DMS79 (cell line): ENCODE measurements at regions not wholly inside any gene's neighbourhood (a gene's known extent, or its start where the extent isn't known, plus 50 kb on each side); places are given as distances from the start of the nearest gene placed in this dataset.

Experiments
- DNase-seq: peaks from one replicate; lab custom pipeline; 2025; lab: John Stamatoyannopoulos, UW

DNA sequence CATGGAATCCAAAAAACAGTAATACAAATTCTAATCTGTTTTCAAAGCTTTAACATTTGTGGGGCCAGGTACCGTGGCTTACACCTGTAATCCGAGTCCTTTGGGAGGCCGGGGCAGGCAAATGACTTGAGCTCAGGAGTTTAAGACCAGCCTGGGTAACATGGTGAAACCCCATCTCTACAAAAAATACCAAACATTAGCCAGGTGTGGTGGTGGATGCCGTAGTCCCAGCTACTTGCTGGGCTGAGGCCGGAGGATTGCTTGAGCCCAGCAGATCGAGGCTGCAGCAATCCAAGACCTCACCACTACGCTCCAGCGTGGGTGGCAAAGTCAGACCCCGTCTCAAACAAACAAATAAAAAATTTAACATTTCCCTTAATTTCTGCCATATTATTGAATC, 74.3 kb upstream of the SALL3 start:
- DNase-seq = no peak

DNA sequence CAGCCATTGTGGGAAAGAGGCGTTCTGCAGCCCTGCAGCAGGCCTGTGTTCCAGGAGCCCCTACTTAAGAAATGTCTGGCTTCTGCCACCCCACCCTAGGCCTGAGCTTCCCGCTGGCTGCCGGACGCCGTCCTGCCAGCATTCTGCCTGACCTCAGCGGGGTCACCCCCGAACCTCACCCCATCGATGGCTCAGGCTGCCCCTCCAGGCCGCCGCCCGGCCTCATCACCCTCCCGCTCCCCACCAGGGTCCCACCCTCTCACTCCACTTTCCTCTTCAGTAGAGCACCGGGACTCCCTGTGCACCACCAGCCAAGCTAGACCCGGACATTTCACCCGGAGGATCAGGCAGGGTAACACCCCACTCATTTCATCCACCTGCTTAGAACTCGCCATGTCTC, 73.6 kb upstream of the SALL3 start:
- DNase-seq = no peak

DNA sequence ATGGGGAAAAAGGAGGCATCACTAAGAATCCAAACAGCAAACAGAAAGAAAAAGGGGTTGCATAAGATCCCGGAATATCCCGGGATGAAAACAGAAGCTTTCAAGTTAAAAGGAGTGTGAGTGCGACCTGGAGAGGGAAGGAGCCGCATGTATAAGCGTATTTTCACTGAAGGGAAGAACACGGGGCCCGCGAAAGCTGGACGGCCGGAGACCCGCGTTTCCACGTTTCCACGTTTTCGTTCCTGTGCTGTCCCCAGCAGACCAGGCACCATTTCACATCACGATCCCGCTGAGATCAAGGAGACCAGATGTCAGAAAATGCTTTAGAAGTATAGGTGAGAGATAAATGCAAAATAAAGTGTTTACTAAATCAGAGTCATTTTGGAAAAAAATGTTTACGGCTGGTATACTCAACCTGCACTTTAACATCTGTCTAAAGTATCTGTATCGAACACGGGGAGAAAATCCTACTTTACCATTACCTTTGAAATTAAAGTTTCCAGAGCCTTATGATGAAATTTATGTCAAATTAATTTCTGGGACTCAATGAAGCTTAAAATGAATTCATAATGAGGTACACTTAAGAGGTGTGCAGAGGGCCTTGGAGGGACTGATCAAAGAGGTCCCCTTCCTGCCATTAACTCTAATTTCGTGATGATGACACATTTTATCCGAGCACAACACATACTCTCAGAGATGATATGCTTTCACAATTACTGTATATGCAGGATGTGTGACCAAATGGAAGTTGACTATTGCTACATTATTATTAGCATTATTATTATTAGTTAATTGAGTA, 71.0 kb upstream of the SALL3 start:
- DNase-seq = no peak

DNA sequence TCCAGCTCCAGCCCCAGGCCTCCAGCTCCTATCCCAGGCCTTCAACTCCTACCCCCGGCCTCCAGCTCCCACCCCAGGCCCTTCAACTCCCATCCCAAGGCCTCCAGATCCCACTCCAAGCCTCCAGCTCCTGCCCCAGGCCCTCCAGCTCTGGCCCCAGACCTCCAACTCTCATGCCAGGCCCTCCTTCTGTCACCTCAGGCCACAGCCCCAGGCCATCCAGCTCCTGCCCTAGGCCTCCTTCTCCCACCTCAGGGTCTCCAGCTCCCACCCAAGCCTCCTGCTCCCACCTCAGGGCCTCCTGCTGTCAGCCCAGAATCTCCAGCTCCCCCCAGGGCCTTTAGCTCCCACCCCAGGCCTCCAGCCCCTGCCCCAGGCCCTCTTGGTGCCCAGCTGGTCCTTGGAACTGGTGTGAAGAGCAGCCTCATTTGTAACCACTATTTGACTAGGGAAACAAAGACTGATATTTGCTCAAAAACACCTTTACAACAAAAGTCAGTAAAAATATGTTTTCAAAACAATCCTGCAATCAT, 67.8 kb upstream of the SALL3 start:
- no peak for DNase-seq

DNA sequence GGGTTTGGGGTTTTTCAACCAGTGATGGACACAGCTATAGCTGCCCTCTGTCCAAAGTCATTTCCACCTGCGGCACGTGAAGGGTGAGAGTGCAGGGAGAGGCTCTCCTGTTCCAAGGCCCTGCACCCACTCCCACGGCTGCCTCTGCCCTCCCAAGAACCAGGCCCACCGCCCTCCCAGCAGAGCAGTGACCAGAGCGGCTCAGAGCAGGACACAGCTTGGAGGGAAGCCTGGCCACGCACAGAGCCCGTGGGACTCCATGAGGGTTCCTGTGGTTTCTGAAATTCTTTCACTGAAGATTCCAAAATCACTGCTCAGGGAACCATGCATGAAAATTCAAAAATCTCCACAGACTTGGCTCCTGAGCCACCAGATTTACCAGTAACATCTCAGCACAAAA, 67.3 kb upstream of the SALL3 start:
- DNase-seq = no peak

DNA sequence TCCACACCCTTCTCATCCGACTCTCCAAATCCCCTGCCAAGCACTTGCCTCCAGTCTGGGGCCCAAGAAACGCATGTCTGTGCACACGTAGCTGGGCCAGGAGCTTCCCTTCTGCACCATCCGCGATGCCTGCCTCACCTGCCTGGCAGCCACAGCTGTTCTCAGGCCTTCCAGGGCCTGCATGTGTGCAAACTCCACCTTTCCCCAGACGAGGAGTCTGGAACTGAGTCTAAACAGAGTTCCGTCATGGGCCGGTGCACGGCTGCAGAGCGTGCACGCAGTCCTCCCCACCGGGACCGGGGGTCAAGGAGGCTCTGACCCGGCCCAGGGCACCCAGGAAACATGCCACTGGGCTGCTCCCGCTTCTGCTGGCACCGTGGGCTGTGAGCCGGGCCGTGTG, 66.8 kb upstream of the SALL3 start:
- DNase-seq = no peak

DNA sequence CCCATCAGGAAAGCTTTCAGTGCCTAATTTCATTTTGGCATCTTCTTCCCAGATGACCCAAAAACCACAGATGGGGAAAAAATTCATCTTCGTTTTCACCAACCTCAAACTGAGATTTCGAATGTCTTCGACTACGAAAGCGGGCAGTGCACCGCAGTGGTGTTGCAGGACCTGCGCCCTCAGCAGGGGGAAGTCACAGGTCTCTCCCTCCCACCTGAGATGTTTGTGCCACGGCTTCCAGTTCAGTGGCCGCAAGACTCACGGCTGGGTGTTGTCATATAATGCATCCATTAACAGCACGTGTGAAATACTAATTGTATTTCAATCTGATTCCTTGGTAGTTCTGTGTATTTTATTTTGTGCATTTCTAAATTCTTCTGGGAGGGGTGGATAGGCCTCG, 66.2 kb upstream of the SALL3 start:
- no peak for DNase-seq

DNA sequence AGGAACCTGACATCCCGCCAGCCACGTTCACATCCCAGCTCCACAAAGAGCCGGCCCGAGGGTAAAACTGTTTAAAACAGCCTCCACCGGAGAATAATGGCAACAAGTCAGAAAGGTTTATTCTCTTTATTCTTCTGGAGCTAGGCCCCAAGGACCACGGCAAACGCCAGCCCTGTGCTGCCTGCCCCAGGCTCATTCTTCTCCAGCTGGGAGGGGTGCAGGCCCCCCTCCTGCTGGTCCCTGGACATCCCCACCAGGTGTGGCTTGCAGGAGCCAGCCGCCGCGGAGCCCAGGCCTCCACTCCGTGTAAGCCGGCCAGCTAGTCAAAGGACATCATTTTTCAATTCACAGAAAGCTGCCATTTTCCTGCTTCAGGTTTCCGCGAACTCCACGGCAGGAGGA, 65.8 kb upstream of the SALL3 start:
- no peak for DNase-seq

DNA sequence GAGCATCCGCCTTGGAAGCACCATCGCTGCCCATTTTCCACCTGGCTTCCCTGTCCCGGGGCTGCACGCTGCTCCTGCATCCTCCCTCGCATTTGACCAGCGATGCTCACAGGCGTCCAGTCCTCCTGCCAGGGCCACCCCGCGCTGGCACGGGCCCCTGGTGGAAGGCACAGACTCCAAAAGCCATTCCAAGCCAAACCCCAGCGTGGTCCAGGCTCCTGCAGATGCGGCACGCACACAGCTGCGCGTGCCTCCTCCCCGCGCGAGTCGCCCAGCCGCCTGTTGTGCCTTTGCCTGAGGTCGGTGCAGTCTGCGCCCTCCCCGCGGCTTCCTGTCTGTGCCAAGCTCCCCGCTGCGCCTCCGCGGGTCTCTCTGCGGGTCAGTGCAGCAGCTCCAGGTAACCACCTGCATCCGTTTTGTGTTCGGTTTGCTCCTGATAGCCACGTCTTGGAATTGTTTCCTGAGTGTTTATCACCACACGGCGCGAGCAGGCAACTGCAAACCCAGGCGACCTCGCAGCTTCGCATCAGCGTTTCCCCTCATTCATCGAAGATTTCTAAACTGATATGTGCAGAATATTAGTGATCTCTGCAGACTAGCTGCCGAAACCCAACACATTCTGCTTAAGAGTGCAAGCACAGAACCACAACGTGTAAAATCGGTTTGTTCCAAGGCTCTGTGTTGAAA, 65.2 kb upstream of the SALL3 start:
- no peak for DNase-seq

DNA sequence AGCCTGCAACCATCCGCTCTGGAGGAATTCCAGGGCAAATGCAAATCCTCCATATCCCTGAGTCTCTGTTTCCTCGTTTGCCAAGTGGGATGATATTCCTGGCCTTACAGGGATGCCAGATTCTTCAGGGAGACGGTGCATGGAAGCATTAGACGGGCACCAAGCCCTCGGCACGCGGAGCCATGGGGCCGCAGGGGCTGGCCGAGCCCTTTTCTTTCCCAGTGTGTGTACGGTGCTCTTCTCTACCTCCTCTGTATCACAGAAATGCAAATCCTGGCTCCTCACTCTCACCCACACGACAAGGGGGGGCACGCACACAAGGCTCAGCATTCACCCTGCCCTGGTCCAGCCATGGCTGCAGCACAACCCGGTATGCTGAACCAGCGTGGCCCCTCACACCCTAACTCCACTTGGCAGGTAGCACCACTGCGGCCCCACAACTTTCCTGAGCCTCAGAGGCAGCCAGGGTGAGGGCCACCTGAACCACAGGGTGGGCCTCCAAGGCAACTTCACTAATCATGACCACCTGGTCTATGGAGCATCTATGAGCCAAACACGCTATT, 64.1 kb upstream of the SALL3 start:
- DNase-seq = no peak

DNA sequence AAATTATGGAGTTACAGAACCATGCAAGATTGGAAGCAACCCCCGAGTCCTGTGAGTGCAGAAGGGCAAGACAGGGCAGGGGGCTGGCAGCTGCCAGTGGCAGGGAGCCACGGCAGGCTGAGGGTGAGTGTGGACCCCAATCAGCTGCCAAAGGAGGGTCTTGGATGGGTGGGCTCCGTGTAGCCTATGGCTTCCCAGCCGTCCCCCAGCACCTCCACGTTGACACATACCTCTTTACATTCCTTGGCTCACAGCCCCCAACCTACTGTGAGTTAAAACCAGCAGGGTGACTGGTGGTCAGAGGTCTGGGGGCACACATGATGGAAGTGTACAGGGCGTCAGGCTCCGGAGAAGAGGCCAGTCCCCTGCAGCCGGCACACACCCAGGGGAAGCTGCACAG, 60.9 kb upstream of the SALL3 start:
- DNase-seq = no peak

DNA sequence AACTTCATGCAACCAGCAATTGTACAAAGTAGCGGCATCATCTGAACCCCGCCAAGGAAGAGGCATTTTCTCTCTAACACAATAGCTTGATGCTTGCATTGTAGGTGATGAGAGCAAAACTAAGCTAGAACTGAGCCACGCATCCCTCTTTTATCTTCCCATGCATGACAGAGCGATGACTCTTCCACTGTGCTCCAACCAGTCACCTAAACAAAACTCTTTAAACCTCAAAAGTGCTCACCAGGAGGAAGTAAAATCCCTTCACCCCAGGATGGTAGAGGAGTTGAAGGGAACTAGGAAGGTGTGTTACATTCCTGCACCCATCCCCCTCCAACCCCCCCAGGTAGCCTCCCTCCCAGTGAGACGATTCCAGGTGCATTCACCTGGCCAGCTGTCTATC, 59.7 kb upstream of the SALL3 start:
- DNase-seq = no peak

DNA sequence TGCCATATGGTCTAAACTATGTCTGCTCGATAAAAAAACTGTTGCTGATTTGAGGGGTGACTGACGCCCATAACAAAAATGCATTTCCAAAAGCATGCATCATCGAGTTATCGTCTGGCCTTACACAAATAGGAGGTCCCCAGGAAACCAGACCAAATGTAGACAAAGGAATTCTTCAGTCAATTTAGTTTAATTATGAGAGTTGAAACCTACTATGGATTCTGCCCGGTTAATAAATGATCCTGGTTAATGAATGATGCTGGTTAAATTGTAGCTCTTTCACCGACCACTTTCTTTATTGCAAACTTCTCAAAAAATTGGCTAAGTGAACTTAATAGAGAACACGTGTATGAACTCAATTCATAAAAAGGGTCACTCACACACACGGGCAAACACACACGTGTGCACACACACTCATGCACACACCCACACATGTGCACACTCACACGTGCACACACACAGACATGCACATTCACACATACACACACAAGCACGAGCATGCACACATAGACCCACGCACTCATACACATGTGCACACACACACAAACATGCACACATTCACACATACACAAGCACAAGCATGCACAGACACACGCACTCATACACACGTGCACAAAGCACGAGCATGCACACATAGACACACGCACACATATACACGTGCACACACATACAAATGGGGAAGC, 59.0 kb upstream of the SALL3 start:
- no peak for DNase-seq

DNA sequence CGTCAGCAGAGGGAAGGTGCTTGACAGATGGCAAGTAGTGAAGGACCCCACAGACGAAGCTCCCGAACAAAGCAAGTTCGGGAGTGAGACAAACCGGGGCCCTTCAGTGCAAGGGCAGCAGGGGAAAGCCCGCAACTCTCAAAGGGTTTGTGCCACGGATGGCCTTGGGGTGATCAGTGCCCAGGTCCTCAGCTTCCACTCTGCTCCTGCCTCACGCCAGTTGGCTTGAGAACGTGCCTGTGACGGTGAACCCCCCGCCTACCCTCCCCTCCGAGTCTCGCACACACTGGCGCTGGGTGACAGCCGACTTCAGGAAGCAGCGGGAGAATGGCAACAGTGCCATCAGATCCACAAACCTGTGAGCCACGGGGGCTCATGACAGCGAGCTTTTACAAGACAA, 56.8 kb upstream of the SALL3 start:
- DNase-seq = no peak

DNA sequence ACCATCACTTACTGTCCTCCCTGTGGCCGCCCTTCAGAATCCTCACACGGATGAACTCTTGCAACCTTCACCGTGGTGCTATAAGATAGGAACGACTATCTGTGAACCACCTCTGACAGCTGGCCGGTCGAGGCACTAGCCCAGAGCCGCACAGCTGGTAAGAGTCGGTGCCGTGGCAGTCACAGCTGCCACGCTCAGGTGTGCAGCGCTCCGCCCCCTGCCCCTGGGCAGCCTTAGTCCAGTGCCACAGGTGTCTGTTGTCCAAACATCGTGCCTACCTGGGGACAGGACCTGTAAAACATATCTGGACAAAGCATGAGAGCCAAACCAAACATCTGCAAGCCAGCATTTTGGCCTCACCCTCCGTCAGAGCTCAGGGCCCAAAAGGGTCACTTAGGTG, 55.3 kb upstream of the SALL3 start:
- DNase-seq = no peak

DNA sequence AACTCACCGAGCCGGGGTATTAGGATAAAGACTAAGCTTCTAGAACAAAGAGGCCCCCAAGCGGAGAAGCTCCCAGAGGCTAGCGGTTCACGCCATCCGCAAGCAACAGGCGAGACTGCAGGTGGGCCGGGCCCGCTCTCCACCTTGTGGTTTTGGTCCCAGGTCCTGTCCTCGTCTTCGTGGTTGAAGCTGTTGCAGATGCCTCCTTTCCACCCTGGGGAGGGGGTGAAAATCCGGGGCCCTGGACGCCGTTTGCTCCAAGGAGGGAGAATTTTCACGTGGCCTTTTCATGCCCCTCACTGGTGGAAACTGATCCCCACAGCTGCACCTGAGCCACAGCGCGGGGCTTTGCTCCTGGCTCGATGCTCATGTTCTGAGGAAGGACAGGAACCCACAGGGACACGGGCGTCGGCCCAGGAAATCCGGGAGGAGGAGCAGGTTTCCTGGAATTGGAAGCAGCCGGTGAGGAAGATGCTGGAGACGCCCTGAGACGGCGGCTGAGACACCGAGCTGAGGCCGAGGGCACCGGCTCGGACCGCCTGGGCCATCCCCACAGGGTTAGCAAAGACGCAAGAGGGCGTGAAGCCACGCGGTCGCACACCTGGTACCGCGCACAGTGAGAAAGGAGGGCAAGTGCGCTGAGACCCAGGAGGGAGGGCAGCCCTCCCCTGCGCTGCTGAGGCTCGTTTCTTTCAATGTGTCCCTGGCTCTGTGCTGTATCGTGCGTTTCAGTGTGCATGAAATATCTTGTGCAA, 54.7 kb upstream of the SALL3 start:
- no peak for DNase-seq

DNA sequence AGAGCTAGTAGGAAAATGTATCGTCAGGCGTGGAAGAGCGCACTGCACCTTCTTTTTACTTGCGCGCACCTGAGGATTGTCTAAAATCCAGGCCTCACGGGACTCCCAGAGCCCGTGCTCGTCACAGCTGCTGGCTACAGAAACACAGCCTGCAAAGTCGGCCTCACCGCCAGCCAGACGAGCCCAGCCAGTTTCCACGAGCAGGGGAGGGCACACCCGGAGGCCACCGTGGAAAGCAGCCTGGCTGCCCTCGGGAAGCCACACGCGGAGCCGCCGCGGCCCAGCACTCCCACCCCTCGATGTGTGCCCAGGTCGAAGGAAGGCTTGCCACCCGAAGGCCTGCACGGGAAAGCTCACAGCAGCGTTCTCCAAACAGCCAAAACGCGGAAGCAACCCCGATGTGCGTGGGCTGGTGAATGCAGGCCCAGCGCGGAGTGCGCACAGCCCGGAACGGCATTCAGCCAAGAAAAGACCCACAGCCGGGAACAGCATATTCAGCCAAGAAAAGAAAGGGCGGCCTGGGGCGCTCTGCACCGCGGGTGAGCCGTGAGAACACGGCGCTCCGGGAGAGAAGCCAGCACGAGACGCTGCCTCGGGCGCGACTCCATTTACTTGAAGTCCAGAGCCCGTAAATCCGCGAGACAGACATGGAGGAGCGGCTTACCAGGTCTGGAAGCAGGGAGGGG, 53.9 kb upstream of the SALL3 start:
- DNase-seq = no peak

DNA sequence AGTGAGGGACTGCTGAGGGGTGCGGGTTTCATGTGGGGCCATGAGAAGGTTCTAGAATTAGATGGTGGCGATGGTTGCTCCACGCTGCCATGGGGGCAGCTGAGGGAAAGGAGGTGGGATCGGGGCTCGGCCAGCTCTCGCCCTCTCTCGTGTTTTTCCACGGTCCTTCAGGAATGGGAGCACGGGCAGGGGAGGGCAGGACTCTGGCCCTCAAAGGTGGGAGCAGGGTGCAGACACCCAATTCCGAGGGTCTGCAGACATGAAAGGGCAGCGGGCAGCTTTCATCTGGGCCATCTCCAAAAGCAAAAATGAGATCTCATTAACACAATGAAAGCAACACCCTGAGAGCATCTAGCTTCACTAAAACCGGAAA, 53.4 kb upstream of the SALL3 start:
- DNase-seq = no peak

DNA sequence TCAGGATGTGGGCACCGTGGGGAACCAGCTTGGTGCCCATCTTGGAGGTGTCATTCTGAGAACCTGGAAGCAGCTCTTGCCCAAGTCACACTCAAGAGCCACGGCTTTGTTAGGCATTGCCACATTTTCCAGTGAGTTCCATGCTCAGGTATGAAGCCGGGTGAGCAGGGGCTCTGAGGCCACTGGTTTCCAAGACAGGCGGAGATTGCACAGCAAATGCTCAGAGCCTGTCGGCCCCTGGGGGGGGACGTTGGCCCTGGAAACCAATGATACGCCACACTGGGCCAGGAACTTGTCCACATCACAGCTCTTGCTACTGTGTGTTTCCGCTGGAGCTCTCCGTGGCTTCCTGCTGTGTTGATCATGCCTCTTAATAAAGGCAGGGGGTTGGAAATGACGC, 52.5 kb upstream of the SALL3 start:
- DNase-seq = no peak

DNA sequence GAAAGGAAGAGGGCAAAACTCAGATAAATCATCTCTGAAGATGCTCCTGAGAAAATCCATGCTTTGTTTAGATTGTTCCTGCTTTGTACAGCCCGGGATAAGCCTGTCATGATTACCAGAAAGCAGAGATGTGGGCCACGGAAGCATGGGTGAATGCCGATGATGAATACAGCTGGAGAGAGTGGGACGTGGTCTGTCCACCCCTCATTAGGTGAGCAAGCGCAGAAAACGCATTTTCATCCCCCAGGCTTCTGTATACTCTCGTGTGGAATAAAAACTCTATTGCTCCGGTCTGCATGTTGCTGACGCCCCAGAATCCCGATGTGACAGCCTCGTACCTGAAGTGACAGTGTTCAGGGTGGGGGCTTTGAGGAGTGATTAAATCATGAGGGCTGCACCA, 52.0 kb upstream of the SALL3 start:
- no peak for DNase-seq

DNA sequence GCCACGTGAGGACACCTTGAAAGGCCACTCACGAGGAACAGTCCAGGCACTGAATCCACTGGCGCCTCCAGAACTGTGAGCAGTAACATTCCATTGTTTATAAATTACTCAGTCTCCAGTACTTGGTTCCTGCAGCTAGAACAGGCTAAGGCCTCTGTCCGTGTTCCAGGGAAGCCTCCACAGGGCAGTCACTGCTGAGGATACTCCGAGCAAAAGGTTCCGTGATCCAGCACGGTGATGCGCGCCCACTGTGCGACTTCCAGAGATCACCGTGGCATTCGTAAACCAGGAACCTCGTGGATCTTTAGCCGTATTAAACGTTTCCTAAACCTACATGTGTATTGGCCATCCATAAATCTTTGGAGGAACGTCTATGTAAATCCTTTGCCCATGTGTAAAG, 51.5 kb upstream of the SALL3 start:
- DNase-seq = no peak

DNA sequence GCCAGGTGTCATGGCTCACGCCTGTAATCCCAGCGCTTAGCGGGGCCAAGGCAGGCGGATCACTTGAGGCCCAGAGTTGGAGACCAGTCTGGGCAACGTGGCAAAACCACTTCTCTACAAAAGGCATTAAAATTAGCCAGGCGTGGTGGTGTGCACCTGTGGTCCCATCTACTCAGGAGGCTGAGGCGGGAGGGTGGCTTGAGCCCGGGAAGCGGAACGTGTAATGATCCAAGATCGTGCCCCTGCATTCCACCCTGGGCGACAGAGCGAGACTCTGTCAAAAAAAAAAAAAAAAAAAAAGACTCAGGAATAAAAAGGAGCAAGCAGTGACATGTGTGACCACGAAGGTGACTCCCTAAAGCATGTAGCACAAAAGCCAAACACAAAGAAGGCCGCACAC, 50.1 kb upstream of the SALL3 start:
- DNase-seq = no peak
